Endothelial cell of umbilical vein (primary cell): ENCODE measurements at regions not wholly inside any gene's neighbourhood (a gene's known extent, or its start where the extent isn't known, plus 50 kb on each side); places are given as distances from the start of the nearest gene placed in this dataset.

ENCODE experiments used
- BruUV-seq: library from RNA; stranded (reverse); fragments of 400-500 nt; replicated peaks from 2 replicates; lab custom pipeline; 2021; lab: Mats Ljungman, UMichigan
- CTCF ChIA-PET: fragments of 300-600, 350-600 bp; sonication (Branson Sonifier 250); formaldehyde crosslinking; loops from one replicate; lab custom pipeline; 2021; ENCODE audit warnings: antibody characterized with exemption, inconsistent platforms; lab: Charles Lee
- POLR2A ChIA-PET: fragments of 300-600, 350-600 bp; sonication (Branson Sonifier 250); formaldehyde crosslinking; loops from one replicate; lab custom pipeline; 2021; ENCODE audit warnings: antibody characterized with exemption, inconsistent platforms; lab: Charles Lee
- DNase-seq: peaks from one replicate; pipeline ENCODE4 v3.0.0-alpha.2; 2011; ENCODE audit warnings: low read depth, low spot score
- FAIRE-seq: peaks from 2 replicates; lab custom pipeline; 2011; peaks lifted over from hg19 to GRCh38; lab: Jason Lieb, UNC
- H2AFZ ChIP-seq: 2 replicates; pipeline ENCODE4 v1.6.0; 2012; ENCODE audit warnings: low read depth, low read length, control low read depth, inconsistent platforms
- H3K27ac ChIP-seq: 2 replicates; pipeline ENCODE4 v1.5.1; 2011; ENCODE audit warnings: low read depth, mild to moderate bottlenecking, control low read depth, low read length, moderate library complexity; ENCODE audit not compliant: insufficient read depth
- H3K27me3 ChIP-seq, 2 experiments: 2 replicates each; pipeline versions ENCODE4 v1.6.0 to v1.6.1; 2011; ENCODE audit warnings: low read length in 2 of 2, mixed read lengths in 1 of 2; ENCODE audit not compliant: control insufficient read depth in 2 of 2, insufficient read depth in 2 of 2
- H3K36me3 ChIP-seq, 2 experiments: 2 replicates in 1 of 2; 3 replicates in 1 of 2; pipeline ENCODE4 v1.5.1; 2011; ENCODE audit warnings: low read length in 2 of 2, mild to moderate bottlenecking in 1 of 2, moderate library complexity in 1 of 2; ENCODE audit not compliant: control insufficient read depth in 2 of 2, insufficient read depth in 2 of 2; ENCODE audit errors: extremely low read depth in 1 of 2
- H3K4me1 ChIP-seq: 3 replicates; pipeline ENCODE4 v1.5.1; 2011; ENCODE audit warnings: mild to moderate bottlenecking, low read length; ENCODE audit not compliant: control insufficient read depth, insufficient read depth; ENCODE audit errors: extremely low read depth
- H3K4me2 ChIP-seq: 2 replicates; pipeline ENCODE4 v1.6.1; 2011; ENCODE audit warnings: low read length, control low read depth, mixed read lengths; ENCODE audit not compliant: insufficient read depth
- H3K4me3 ChIP-seq, 3 experiments: fragments of 200-600 bp in 1 of 3; sonication (generic), shearing (Covaris generic) in 1 of 3; replicated peaks in 1 of 3; 2 replicates each; pipeline ENCODE4 v1.5.1; 2011 to 2016; ENCODE audit warnings: control low read depth in 3 of 3, low read length in 3 of 3, mild to moderate bottlenecking in 2 of 3, inconsistent platforms in 1 of 3, low read depth in 1 of 3, moderate library complexity in 1 of 3; ENCODE audit not compliant: insufficient read depth in 1 of 3
- H3K79me2 ChIP-seq: 2 replicates; pipeline ENCODE4 v1.6.0; 2012; ENCODE audit warnings: low read length, inconsistent platforms; ENCODE audit not compliant: control insufficient read depth, insufficient read depth
- H3K9ac ChIP-seq: replicated peaks from 2 replicates; pipeline ENCODE3; 2011; ENCODE audit warnings: low read length, control low read depth; ENCODE audit not compliant: insufficient read depth; ENCODE audit errors: extremely low read depth
- H3K9me1 ChIP-seq: replicated peaks from 3 replicates; pipeline ENCODE4 v1.6.0; 2011; ENCODE audit warnings: mild to moderate bottlenecking, low read length; ENCODE audit not compliant: control insufficient read depth, insufficient read depth; ENCODE audit errors: extremely low read depth
- H3K9me3 ChIP-seq: replicated peaks from 2 replicates; pipeline ENCODE4 v1.5.1; 2012; ENCODE audit warnings: low read length, inconsistent platforms; ENCODE audit not compliant: control insufficient read depth, insufficient read depth
- H4K20me1 ChIP-seq: replicated peaks from 2 replicates; pipeline ENCODE3; 2011; ENCODE audit warnings: mild to moderate bottlenecking, low read length; ENCODE audit not compliant: control insufficient read depth, insufficient read depth; ENCODE audit errors: extremely low read depth
- CTCF ChIP-seq, 2 donors: IDR thresholded peaks; 1 replicate in 1 of 2; 2 replicates in 1 of 2; pipeline ENCODE4 v1.5.1; 2011; ENCODE audit warnings: low read length in 2 of 2, mild to moderate bottlenecking in 2 of 2, moderate library complexity in 2 of 2, control low read depth in 1 of 2, inconsistent platforms in 1 of 2, low read depth in 1 of 2; ENCODE audit not compliant: insufficient read depth in 1 of 2; ENCODE audit errors: extremely low read depth in 1 of 2
- EZH2 ChIP-seq: IDR thresholded peaks from 2 replicates; pipeline ENCODE4 v1.6.1; 2012; ENCODE audit warnings: borderline replicate concordance, low read depth, mild to moderate bottlenecking, moderate library complexity, low read length, inconsistent platforms; ENCODE audit not compliant: severe bottlenecking
- FOS ChIP-seq: IDR thresholded peaks from 2 replicates; pipeline ENCODE4 v1.6.1; 2011; ENCODE audit warnings: mild to moderate bottlenecking, low read length, moderate library complexity, borderline replicate concordance; ENCODE audit not compliant: insufficient read depth
- GATA2 ChIP-seq: IDR thresholded peaks from 2 replicates; pipeline ENCODE4 v1.7.0; 2011; ENCODE audit warnings: low read depth, mild to moderate bottlenecking, moderate library complexity, mixed read lengths, low read length; ENCODE audit not compliant: insufficient read length, insufficient read depth
- JUN ChIP-seq: IDR thresholded peaks from 2 replicates; pipeline ENCODE4 v1.6.1; 2011; ENCODE audit warnings: borderline replicate concordance, low read depth; ENCODE audit not compliant: insufficient read length, insufficient read depth
- MYC ChIP-seq: IDR thresholded peaks from one replicate; pipeline ENCODE4 v1.6.1; 2011; ENCODE audit warnings: mild to moderate bottlenecking, low read depth, low read length
- POLR2A ChIP-seq: IDR thresholded peaks from 2 replicates; pipeline ENCODE4 v1.6.1; 2012; ENCODE audit warnings: low read depth, mild to moderate bottlenecking, control low read depth, low read length
- POLR2AphosphoS5 ChIP-seq: IDR thresholded peaks from 2 replicates; pipeline ENCODE4 v1.6.1; 2012; ENCODE audit warnings: low read depth, mild to moderate bottlenecking, control low read depth, low read length, moderate library complexity; ENCODE audit not compliant: insufficient read depth
- dilution Hi-C: fragments of 300-500 bp; cut with MboI; formaldehyde crosslinking; loops from one replicate; pipeline ENCODE4 v1.15.0; 2019; ENCODE audit warnings: low sequenced_read_pairs; ENCODE audit not compliant: extremely low pct_ligation_motif_present
- intact Hi-C: fragments of 100-400 bp; cut with micrococcal nuclease; formaldehyde crosslinking; loops from one replicate; pipeline ENCODE4 v1.10.0; 2022
- TF ChIP-seq, protein P1 (sequence below): IDR thresholded peaks from 2 replicates; pipeline ENCODE4 v1.6.1; 2011; ENCODE audit not compliant: insufficient read depth, insufficient read length

GRCh38 chr9:100679834-100680233, 102.0 kb downstream of the CAVIN4 start:
- H2AFZ ChIP-seq: no peak overlapping the region
- TF ChIP-seq, protein P1, sequence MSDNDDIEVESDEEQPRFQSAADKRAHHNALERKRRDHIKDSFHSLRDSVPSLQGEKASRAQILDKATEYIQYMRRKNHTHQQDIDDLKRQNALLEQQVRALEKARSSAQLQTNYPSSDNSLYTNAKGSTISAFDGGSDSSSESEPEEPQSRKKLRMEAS: no peak
- TF ChIP-seq MYC: no peak
- no peak for TF ChIP-seq GATA2
- no peak for TF ChIP-seq FOS
- TF ChIP-seq POLR2A: no peak
- no peak for TF ChIP-seq EZH2
- no peak for TF ChIP-seq CTCF (IDR thresholded peaks at IDR 0.05; ENCODE audit: extremely low read depth in 1 of 2, insufficient read depth in 1 of 2, low read depth in 1 of 2, low read length in 2 of 2)
- no peak for TF ChIP-seq JUN
- no peak for TF ChIP-seq POLR2AphosphoS5
- POLR2A ChIA-PET: no interaction called here
- H3K4me3 ChIP-seq: no peak overlapping the region
- intact Hi-C loops (no loop called here), dilution Hi-C loops (no loop called here)
- H3K27ac ChIP-seq: no peak overlapping the region
- no peaks in the 10 kb centered on the region for H3K27me3 ChIP-seq
- no peaks in the 10 kb centered on the region for H3K79me2 ChIP-seq
- CTCF ChIA-PET: interaction anchor here (0.8 to 1.0 kb wide), 2 partner anchors 78 to 632 kb away, joined by 3 to 4 read pairs; no protein-coding TSS in a partner anchor
- no peak overlapping the region for H3K9ac ChIP-seq
- H3K4me2 ChIP-seq: no peak overlapping the region
- H4K20me1 ChIP-seq: no peaks in the 10 kb centered on the region
- FAIRE-seq: no peak
- BruUV-seq: no TSS peak
- H3K36me3 ChIP-seq: no peaks in the 10 kb centered on the region
- DNase-seq: no peak
- H3K4me1 ChIP-seq: no peaks in the 10 kb centered on the region
- no peaks in the 10 kb centered on the region for H3K9me3 ChIP-seq
- no peaks in the 10 kb centered on the region for H3K9me1 ChIP-seq
